ENCODE measurements at regions not wholly inside any gene's neighbourhood (a gene's known extent, or its start where the extent isn't known, plus 50 kb on each side); places are given as distances from the start of the nearest gene placed in this dataset.

DNA sequence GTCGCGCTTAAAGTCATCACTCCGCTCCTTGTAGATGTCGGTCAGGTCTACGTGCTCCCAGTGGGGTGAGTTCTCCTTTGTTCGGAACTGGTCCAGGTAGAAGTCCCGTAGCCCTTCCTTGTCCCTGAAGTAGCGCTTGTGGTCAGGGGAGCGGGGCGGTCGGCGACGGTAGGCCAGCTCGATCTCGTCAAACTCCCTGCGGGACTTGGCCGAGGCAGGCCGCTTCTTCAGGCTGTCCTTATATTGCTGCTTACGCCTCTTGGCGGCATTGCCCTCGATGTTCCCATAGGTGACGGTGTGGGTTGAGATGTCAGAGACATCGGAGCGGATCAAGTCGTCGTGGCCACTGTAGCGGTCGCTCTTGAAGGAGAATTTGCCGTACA is 367.2 kb downstream of the EMP1 start:
- TF ChIP-seq, protein P1, sequence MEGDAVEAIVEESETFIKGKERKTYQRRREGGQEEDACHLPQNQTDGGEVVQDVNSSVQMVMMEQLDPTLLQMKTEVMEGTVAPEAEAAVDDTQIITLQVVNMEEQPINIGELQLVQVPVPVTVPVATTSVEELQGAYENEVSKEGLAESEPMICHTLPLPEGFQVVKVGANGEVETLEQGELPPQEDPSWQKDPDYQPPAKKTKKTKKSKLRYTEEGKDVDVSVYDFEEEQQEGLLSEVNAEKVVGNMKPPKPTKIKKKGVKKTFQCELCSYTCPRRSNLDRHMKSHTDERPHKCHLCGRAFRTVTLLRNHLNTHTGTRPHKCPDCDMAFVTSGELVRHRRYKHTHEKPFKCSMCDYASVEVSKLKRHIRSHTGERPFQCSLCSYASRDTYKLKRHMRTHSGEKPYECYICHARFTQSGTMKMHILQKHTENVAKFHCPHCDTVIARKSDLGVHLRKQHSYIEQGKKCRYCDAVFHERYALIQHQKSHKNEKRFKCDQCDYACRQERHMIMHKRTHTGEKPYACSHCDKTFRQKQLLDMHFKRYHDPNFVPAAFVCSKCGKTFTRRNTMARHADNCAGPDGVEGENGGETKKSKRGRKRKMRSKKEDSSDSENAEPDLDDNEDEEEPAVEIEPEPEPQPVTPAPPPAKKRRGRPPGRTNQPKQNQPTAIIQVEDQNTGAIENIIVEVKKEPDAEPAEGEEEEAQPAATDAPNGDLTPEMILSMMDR (conservative IDR thresholded peaks at IDR 0.05; ENCODE audit: low read depth, low read length), result no peak
- no peak for TF ChIP-seq BHLHE40 (IDR thresholded peaks at IDR 0.05; ENCODE audit: low read depth, low read length)
- no peak for TF ChIP-seq RAD21 (IDR thresholded peaks at IDR 0.05; ENCODE audit: low read length)
- TF ChIP-seq POLR2A (IDR thresholded peaks at IDR 0.05; ENCODE audit: low read depth, low read length), result no peak
- no peak for TF ChIP-seq MAFK (IDR thresholded peaks at IDR 0.05; ENCODE audit: low read depth, low read length)
- TF ChIP-seq RFX5 (IDR thresholded peaks at IDR 0.05; ENCODE audit: low read depth, low read length), result no peak
- TF ChIP-seq CHD1 (IDR thresholded peaks at IDR 0.05; ENCODE audit: low read depth, low read length), result no peak
- TF ChIP-seq, protein P2, sequence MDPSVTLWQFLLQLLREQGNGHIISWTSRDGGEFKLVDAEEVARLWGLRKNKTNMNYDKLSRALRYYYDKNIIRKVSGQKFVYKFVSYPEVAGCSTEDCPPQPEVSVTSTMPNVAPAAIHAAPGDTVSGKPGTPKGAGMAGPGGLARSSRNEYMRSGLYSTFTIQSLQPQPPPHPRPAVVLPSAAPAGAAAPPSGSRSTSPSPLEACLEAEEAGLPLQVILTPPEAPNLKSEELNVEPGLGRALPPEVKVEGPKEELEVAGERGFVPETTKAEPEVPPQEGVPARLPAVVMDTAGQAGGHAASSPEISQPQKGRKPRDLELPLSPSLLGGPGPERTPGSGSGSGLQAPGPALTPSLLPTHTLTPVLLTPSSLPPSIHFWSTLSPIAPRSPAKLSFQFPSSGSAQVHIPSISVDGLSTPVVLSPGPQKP (IDR thresholded peaks at IDR 0.05; ENCODE audit: borderline replicate concordance, low read depth, low read length), result no peak
- no peak for TF ChIP-seq NFE2L2 (IDR thresholded peaks at IDR 0.05; ENCODE audit: low read depth, low read length)
- no peak for TF ChIP-seq MXI1 (IDR thresholded peaks at IDR 0.05; ENCODE audit: borderline replicate concordance, low read depth, low read length)
- no peak for TF ChIP-seq FOS (IDR thresholded peaks at IDR 0.05; ENCODE audit: low read depth, low read length)

Measured in IMR-90 (cell line).